HepG2 (cell line): ENCODE measurements at regions not wholly inside any gene's neighbourhood (a gene's known extent, or its start where the extent isn't known, plus 50 kb on each side); places are given as distances from the start of the nearest gene placed in this dataset.
"Not testable (repeated sequence)": the region's sequence is repeated elsewhere in the genome, so short reads cannot be mapped to it uniquely, and the experiment has no call there.

ENCODE experiments used
- BHLHE40 ChIP-seq: IDR thresholded peaks from 2 replicates; pipeline ENCODE4 v1.6.1; 2011; ENCODE audit warnings: low read length, improper control_type of control experiment
- DR1 ChIP-seq: sonication (generic); formaldehyde crosslinking; IDR thresholded peaks from 2 replicates; pipeline ENCODE4 v1.8.0; 2021; ENCODE audit warnings: mild to moderate bottlenecking, missing genetic modification reagents, inconsistent platforms
- ESRRA ChIP-seq: sonication (generic); formaldehyde crosslinking; IDR thresholded peaks from 2 replicates; pipeline ENCODE4 v1.5.1; 2020; ENCODE audit warnings: mild to moderate bottlenecking, low read depth, missing genetic modification reagents
- JUND ChIP-seq: sonication (generic); formaldehyde crosslinking; IDR thresholded peaks from 2 replicates; pipeline ENCODE4 v1.8.0; 2022; ENCODE audit warnings: mild to moderate bottlenecking, missing genetic modification reagents
- NFE2L1 ChIP-seq: sonication (generic); formaldehyde crosslinking; IDR thresholded peaks from 2 replicates; pipeline ENCODE4 v1.4.0; 2020; ENCODE audit warnings: missing genetic modification reagents, mild to moderate bottlenecking, borderline replicate concordance
- PRDM4 ChIP-seq: sonication (generic); formaldehyde crosslinking; IDR thresholded peaks from 2 replicates; pipeline ENCODE4 v1.9.0; 2021; ENCODE audit warnings: missing genetic modification reagents, borderline replicate concordance
- TBP ChIP-seq: sonication (generic); formaldehyde crosslinking; IDR thresholded peaks from 2 replicates; pipeline ENCODE4 v1.5.0; 2020; ENCODE audit warnings: missing genetic modification reagents
- TFE3 ChIP-seq: IDR thresholded peaks from 2 replicates; pipeline ENCODE4 v1.6.1; 2016
- ZKSCAN8 ChIP-seq: IDR thresholded peaks from 2 replicates; pipeline ENCODE4 v1.6.1; 2016; ENCODE audit warnings: borderline replicate concordance, missing genetic modification reagents, missing compliant biosample characterization
- ZNF510 ChIP-seq: sonication (generic); formaldehyde crosslinking; IDR thresholded peaks from 2 replicates; pipeline ENCODE4 v1.4.0; 2020; ENCODE audit warnings: low read depth, mild to moderate bottlenecking, missing genetic modification reagents
- ZNF547 ChIP-seq: sonication (generic); formaldehyde crosslinking; IDR thresholded peaks from 2 replicates; pipeline ENCODE4 v1.5.1; 2020; ENCODE audit warnings: mild to moderate bottlenecking, missing genetic modification reagents

GRCh38 chr1:83445873-83446272, 553.1 kb downstream of the TTLL7 start:
- TF ChIP-seq ZNF510 (CRISPR knock-in tag); DR1 (CRISPR knock-in tag); ESRRA (CRISPR knock-in tag); NFE2L1 (CRISPR knock-in tag); TBP (CRISPR knock-in tag); ZKSCAN8 (CRISPR knock-in tag); BHLHE40; PRDM4 (CRISPR knock-in tag); JUND (CRISPR knock-in tag); TFE3 (CRISPR knock-in tag); ZNF547 (CRISPR knock-in tag): not testable (repeated sequence)
